ENCODE measurements at regions not wholly inside any gene's neighbourhood (a gene's known extent, or its start where the extent isn't known, plus 50 kb on each side); places are given as distances from the start of the nearest gene placed in this dataset.

GRCh38 chr14:27315477-27315876, 717.6 kb upstream of the NOVA1 start:
- H3K27ac ChIP-seq (ENCODE audit: insufficient read depth, low read length), result no peak overlapping the region
- H2BK120ac ChIP-seq (ENCODE audit: low read depth, low read length), result no peak overlapping the region
- dilution Hi-C loops (cut with HindIII; ENCODE audit: low sequenced_read_pairs, unreplicated experiment), result no loop called here
- no peaks in the 10 kb centered on the region for H3K9me1 ChIP-seq (ENCODE audit: insufficient read depth, low read length)
- H4K5ac ChIP-seq (ENCODE audit: low read depth, low read length), result no peak overlapping the region
- H2BK5ac ChIP-seq (ENCODE audit: low read depth, low read length, poor library complexity, severe bottlenecking), result no peak overlapping the region
- no peak overlapping the region for H3K18ac ChIP-seq (ENCODE audit: low read depth, low read length)
- H4K20me1 ChIP-seq (ENCODE audit: insufficient read depth, low read length), result no peaks in the 10 kb centered on the region
- no peaks in the 10 kb centered on the region for H3K79me1 ChIP-seq (ENCODE audit: low read depth in 1 of 2, low read length in 2 of 2)
- in situ Hi-C loops (cut with MboI; ENCODE audit: low sequenced_read_pairs), result no loop called here
- H3K36me3 ChIP-seq (ENCODE audit: control insufficient read depth, insufficient read depth, low read length), result no peaks in the 10 kb centered on the region
- no peaks in the 10 kb centered on the region for H3K4me1 ChIP-seq (ENCODE audit: control insufficient read depth, insufficient read depth, low read length)
- H3K9me3 ChIP-seq (ENCODE audit: control insufficient read depth, insufficient read depth, low read length), result peaks cover 4% of the 10 kb centered on the region; the same call in 1 of the 2 replicates
- no peak overlapping the region for H2AK9ac ChIP-seq (replicated peaks; ENCODE audit: low read depth, low read length, poor library complexity)
- no peak overlapping the region for H2BK20ac ChIP-seq (ENCODE audit: low read depth, low read length)
- no peak overlapping the region for H3K9ac ChIP-seq (ENCODE audit: low read depth, low read length)
- TF ChIP-seq CEBPB (IDR thresholded peaks at IDR 0.05; ENCODE audit: low read depth, low read length), result no peak
- TF ChIP-seq FOS (IDR thresholded peaks at IDR 0.05; ENCODE audit: low read depth, low read length), result no peak
- TF ChIP-seq POLR2A (IDR thresholded peaks at IDR 0.05; ENCODE audit: low read depth, low read length), result no peak
- no peak for TF ChIP-seq MAFK (IDR thresholded peaks at IDR 0.05; ENCODE audit: low read depth, low read length)
- no peak for TF ChIP-seq SMC3 (IDR thresholded peaks at IDR 0.05; ENCODE audit: low read depth, low read length)
- TF ChIP-seq BHLHE40 (IDR thresholded peaks at IDR 0.05; ENCODE audit: low read depth, low read length), result no peak
- no peak for TF ChIP-seq RFX5 (IDR thresholded peaks at IDR 0.05; ENCODE audit: low read depth, low read length)
- TF ChIP-seq ELK1 (IDR thresholded peaks at IDR 0.05; ENCODE audit: borderline replicate concordance, low read depth, low read length), result no peak
- H3K56ac ChIP-seq (ENCODE audit: extremely low read depth, insufficient read depth, low read length), result no peak overlapping the region
- no peak for DNase-seq
- ATAC-seq (ENCODE audit: low read depth), result no peak
- H3K4me2 ChIP-seq (ENCODE audit: low read depth, low read length), result no peak overlapping the region
- H3K4ac ChIP-seq (ENCODE audit: low read depth, low read length), result no peak overlapping the region
- no peak overlapping the region for H3K23ac ChIP-seq (ENCODE audit: low read depth, low read length)
- no TSS peak for BruUV-seq (replicated peaks)
- no peak overlapping the region for H3K4me3 ChIP-seq (ENCODE audit: insufficient read depth, low read depth, low read length)
- no peak overlapping the region for H3K14ac ChIP-seq (replicated peaks; ENCODE audit: low read depth, low read length)
- WGBS, 2 experiments (ENCODE audit: extremely low coverage in 2 of 2, insufficient read length in 1 of 2), result no CpG with 5 or more reads among the region's 4 CpGs
- no peak overlapping the region for H2AK5ac ChIP-seq (ENCODE audit: low read depth, low read length)
- intact Hi-C loops (cut with micrococcal nuclease), result no loop called here
- no peak overlapping the region for H4K91ac ChIP-seq (ENCODE audit: insufficient read depth, low read depth, low read length)
- CTCF ChIA-PET, result no interaction called here
- no peak overlapping the region for H2BK15ac ChIP-seq (ENCODE audit: low read depth, low read length)
- H3K27me3 ChIP-seq (ENCODE audit: control insufficient read depth, insufficient read depth, low read length), result no peaks in the 10 kb centered on the region
- H4K8ac ChIP-seq (ENCODE audit: low read depth in 2 of 2, low read length in 2 of 2), result no peak overlapping the region
- no peak overlapping the region for H2AFZ ChIP-seq (replicated peaks; ENCODE audit: low read length, poor library complexity)
- POLR2A ChIA-PET (ENCODE audit: unreplicated experiment), result no interaction called here

All from IMR-90 (cell line).